AG09319 (cell line): ENCODE measurements at regions not wholly inside any gene's neighbourhood (a gene's known extent, or its start where the extent isn't known, plus 50 kb on each side); places are given as distances from the start of the nearest gene placed in this dataset.

Experiments used
- DNase-seq: peaks from one replicate; pipeline ENCODE4 v3.0.0-alpha.2; 2010; ENCODE audit warnings: low read depth; ENCODE audit errors: extremely low read depth
- CTCF ChIP-seq: IDR thresholded peaks from 2 replicates; pipeline ENCODE4 v1.5.1; 2011; ENCODE audit warnings: low read depth, mild to moderate bottlenecking, inconsistent platforms, low read length, moderate library complexity

- TF ChIP-seq CTCF, result no peak
- no peak for DNase-seq
Observed at GRCh38 chr12:60263836-60264493, 668.1 kb downstream of the SLC16A7 start.

- DNase-seq, result no peak
- TF ChIP-seq CTCF, result no peak
Observed at GRCh38 chr12:60265741-60266140, 669.9 kb downstream of the SLC16A7 start.

- DNase-seq, result no peak
- TF ChIP-seq CTCF, result no peak
Observed at GRCh38 chr12:60266381-60266852, 670.6 kb downstream of the SLC16A7 start.

- no peak for DNase-seq
- no peak for TF ChIP-seq CTCF
Observed at GRCh38 chr12:60269611-60270269, 673.9 kb downstream of the SLC16A7 start.

GRCh38 chr12:60271816-60272215 is 676.0 kb downstream of the SLC16A7 start:
- no peak for TF ChIP-seq CTCF
- DNase-seq, result no peak

- DNase-seq, result no peak
- TF ChIP-seq CTCF, result no peak
Observed at GRCh38 chr12:60278209-60278608, 682.4 kb downstream of the SLC16A7 start.

GRCh38 chr12:60279221-60279620 is 683.4 kb downstream of the SLC16A7 start:
- DNase-seq, result no peak
- TF ChIP-seq CTCF, result no peak
